D721Med (cell line): ENCODE measurements at regions not wholly inside any gene's neighbourhood (a gene's known extent, or its start where the extent isn't known, plus 50 kb on each side); places are given as distances from the start of the nearest gene placed in this dataset.

Experiments used
- DNase-seq: peaks from one replicate; pipeline ENCODE4 v3.0.0; 2011; ENCODE audit warnings: low spot score; ENCODE audit not compliant: insufficient read length
- FAIRE-seq: peaks from 2 replicates; lab custom pipeline; 2011; peaks lifted over from hg19 to GRCh38; lab: Jason Lieb, UNC
- CTCF ChIP-seq: IDR thresholded peaks from 2 replicates; pipeline ENCODE4 v1.5.1; 2012; ENCODE audit warnings: mild to moderate bottlenecking, control low read depth; ENCODE audit not compliant: insufficient read depth; ENCODE audit errors: missing control alignments

DNA sequence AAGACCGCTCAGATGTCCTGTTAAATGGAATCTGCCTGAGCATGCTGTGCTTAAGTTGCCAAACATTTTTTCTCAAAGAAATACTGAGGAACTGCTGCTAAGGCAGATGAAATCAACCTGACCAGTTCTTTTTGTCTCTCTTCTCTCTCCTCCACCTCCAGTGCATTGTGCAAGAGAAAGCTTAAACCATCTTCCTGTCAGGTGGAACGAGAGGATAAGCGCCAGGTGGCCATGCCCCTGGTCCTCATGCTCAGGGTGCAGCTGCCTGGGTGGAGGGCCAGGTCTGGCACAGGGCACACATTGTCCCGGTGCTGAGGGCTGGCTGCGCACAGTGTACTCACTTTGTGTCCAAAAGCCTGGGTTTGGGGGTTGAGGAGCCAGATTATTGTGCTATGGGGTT, 176.2 kb upstream of the TP63 start:
- no peak for DNase-seq
- TF ChIP-seq CTCF = no peak
- no peak for FAIRE-seq

DNA sequence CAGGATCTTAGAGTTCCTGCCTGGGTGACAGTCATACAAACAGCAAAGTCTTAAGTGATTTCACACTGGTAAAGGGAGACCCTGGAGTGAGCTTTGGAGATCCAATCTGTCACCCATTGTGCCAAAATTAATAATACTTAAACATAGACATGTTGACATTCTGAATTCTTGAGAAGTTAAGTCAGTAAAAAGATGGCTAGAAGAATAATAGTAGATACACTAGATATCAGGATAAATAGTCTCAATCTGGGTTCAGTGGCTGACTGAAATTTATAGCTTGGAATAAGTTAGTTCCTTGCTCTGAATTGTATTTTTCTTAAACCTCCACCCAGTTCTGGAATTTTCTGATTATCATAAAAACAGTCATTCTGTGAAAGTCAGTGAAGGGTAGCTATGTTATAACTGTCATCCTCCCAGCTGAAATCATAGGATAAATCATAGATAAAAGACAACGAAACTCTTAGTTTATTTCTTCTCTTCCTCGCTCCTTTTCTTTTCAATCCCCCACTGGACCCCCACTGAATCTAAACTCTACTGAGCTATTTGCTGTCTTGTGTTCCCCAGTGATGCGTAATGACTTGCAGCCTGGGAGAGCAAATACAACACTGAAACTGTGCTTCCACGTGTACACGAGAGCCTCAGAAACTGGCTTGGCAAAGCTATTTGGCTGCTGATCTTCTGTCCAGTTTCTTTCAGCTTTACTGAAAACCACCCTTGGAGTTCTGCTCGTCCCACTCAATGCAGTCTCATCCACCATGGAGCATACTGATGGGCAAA, 175.4 kb upstream of the TP63 start:
- no peak for TF ChIP-seq CTCF
- FAIRE-seq (no peak), DNase-seq (no peak)

GRCh38 chr3:189457201-189457607, 174.0 kb upstream of the TP63 start:
- no peak for DNase-seq
- no peak for FAIRE-seq
- TF ChIP-seq CTCF = no peak

GRCh38 chr3:189457631-189458412, 173.4 kb upstream of the TP63 start:
- no peak for TF ChIP-seq CTCF
- FAIRE-seq (no peak), DNase-seq (no peak)

GRCh38 chr3:189458528-189458927, 172.7 kb upstream of the TP63 start:
- no peak for FAIRE-seq

GRCh38 chr3:189459231-189459630, 172.0 kb upstream of the TP63 start:
- DNase-seq = no peak
- no peak for TF ChIP-seq CTCF
- no peak for FAIRE-seq

More at GRCh38 chr3:189458528-189458927, 172.7 kb upstream of the TP63 start:
- TF ChIP-seq CTCF = no peak
- no peak for DNase-seq

- no peak for FAIRE-seq
- TF ChIP-seq CTCF = no peak
- no peak for DNase-seq
Measured at GRCh38 chr3:189460511-189460910, 170.7 kb upstream of the TP63 start.
